ENCODE measurements at regions not wholly inside any gene's neighbourhood (a gene's known extent, or its start where the extent isn't known, plus 50 kb on each side); places are given as distances from the start of the nearest gene placed in this dataset.
"Not testable (repeated sequence)": the region's sequence is repeated elsewhere in the genome, so short reads cannot be mapped to it uniquely, and the experiment has no call there.

- DNase-seq (ENCODE audit: low read depth): no peak
Observed at GRCh38 chr2:12543076-12543977, 173.4 kb upstream of the TRIB2 start.

- no peak for DNase-seq (ENCODE audit: low read depth)
Observed at GRCh38 chr2:12543978-12544558, 172.7 kb upstream of the TRIB2 start.

GRCh38 chr2:12547566-12548170 is 169.1 kb upstream of the TRIB2 start:
- DNase-seq (ENCODE audit: low read depth): no peak

- DNase-seq (ENCODE audit: low read depth): no peak
Observed at GRCh38 chr2:12548906-12549305, 167.8 kb upstream of the TRIB2 start.

- DNase-seq (ENCODE audit: low read depth): peak; percentile 52
Observed at GRCh38 chr2:12549641-12550040, 167.1 kb upstream of the TRIB2 start.

GRCh38 chr2:12552092-12552491 is 164.6 kb upstream of the TRIB2 start:
- no peak for DNase-seq (ENCODE audit: low read depth)

- no peak for DNase-seq (ENCODE audit: low read depth)
Observed at GRCh38 chr2:12554224-12555011, 162.3 kb upstream of the TRIB2 start.

- DNase-seq (ENCODE audit: low read depth): peak; percentile 41
Observed at GRCh38 chr2:12555012-12555645, 161.6 kb upstream of the TRIB2 start.

GRCh38 chr2:12556762-12557161 is 160.0 kb upstream of the TRIB2 start:
- DNase-seq (ENCODE audit: low read depth): peak; percentile 70

- DNase-seq (ENCODE audit: low read depth): no peak
Observed at GRCh38 chr2:12557688-12558087, 159.0 kb upstream of the TRIB2 start.

- no peak for DNase-seq (ENCODE audit: low read depth)
Observed at GRCh38 chr2:12558519-12558918, 158.2 kb upstream of the TRIB2 start.

- no peak for DNase-seq (ENCODE audit: low read depth)
Observed at GRCh38 chr2:12560618-12561017, 156.1 kb upstream of the TRIB2 start.

- DNase-seq (ENCODE audit: low read depth): no peak
Observed at GRCh38 chr2:12567411-12567810, 149.3 kb upstream of the TRIB2 start.

GRCh38 chr2:12569510-12569909 is 147.2 kb upstream of the TRIB2 start:
- DNase-seq (ENCODE audit: low read depth): not testable (repeated sequence)

- not testable (repeated sequence) for DNase-seq (ENCODE audit: low read depth)
Observed at GRCh38 chr2:12569929-12570328, 146.8 kb upstream of the TRIB2 start.

GRCh38 chr2:12577091-12577490 is 139.6 kb upstream of the TRIB2 start:
- no peak for DNase-seq (ENCODE audit: low read depth)

GRCh38 chr2:12577567-12578253 is 139.0 kb upstream of the TRIB2 start:
- DNase-seq (ENCODE audit: low read depth): no peak

GRCh38 chr2:12579018-12579417 is 137.7 kb upstream of the TRIB2 start:
- peak; percentile 12 for DNase-seq (ENCODE audit: low read depth)

GRCh38 chr2:12584338-12584737 is 132.4 kb upstream of the TRIB2 start:
- no peak for DNase-seq (ENCODE audit: low read depth)

GRCh38 chr2:12585784-12586183 is 131.0 kb upstream of the TRIB2 start:
- no peak for DNase-seq (ENCODE audit: low read depth)

- DNase-seq (ENCODE audit: low read depth): no peak
Observed at GRCh38 chr2:12587228-12587627, 129.5 kb upstream of the TRIB2 start.
